Peyer's patch (tissue), 4 donors: ENCODE measurements at regions not wholly inside any gene's neighbourhood (a gene's known extent, or its start where the extent isn't known, plus 50 kb on each side); places are given as distances from the start of the nearest gene placed in this dataset.

Experiments used
- CTCF ChIP-seq, 6 experiments: fragments of 450-650 bp in 4 of 6; fragments of 200-600 bp in 2 of 6; sonication (generic) in 1 of 6; IDR thresholded peaks; one replicate each; pipeline ENCODE4 v1.5.1; 2017 to 2019; ENCODE audit warnings: antibody characterized with exemption in 6 of 6, mild to moderate bottlenecking in 3 of 6, moderate library complexity in 1 of 6
- POLR2A ChIP-seq, 2 donors: fragments of 450-650 bp; IDR thresholded peaks; one replicate each; pipeline ENCODE4 v1.5.1; 2017; ENCODE audit warnings: antibody characterized with exemption in 2 of 2, mild to moderate bottlenecking in 2 of 2, moderate library complexity in 2 of 2

GRCh38 chr13:89165685-89166084 is 1494.5 kb downstream of the SLITRK5 start:
- no peak for TF ChIP-seq CTCF (IDR thresholded peaks at IDR 0.05)
- no peak for TF ChIP-seq POLR2A (IDR thresholded peaks at IDR 0.05)
